ENCODE measurements at regions not wholly inside any gene's neighbourhood (a gene's known extent, or its start where the extent isn't known, plus 50 kb on each side); places are given as distances from the start of the nearest gene placed in this dataset.

GRCh38 chr4:128639541-128640270 lies 169.8 kb upstream of the JADE1 start:
- Histone ChIP-seq H3K4me1 (ENCODE audit: control insufficient read depth, insufficient read depth, low read length) (no peaks in the 10 kb centered on the region), H3K27ac (ENCODE audit: low read length) (no peak overlapping the region), H3K4me3 (ENCODE audit: low read depth in 2 of 2, low read length in 2 of 2) (no peak overlapping the region), H3K9me3 (ENCODE audit: control insufficient read depth, insufficient read depth, low read depth, low read length) (no peaks in the 10 kb centered on the region), H3K36me3 (ENCODE audit: control insufficient read depth, insufficient read depth, low read length) (no peaks in the 10 kb centered on the region), H3K27me3 (ENCODE audit: control insufficient read depth, insufficient read depth, low read length) (no peaks in the 10 kb centered on the region)
- no peak for TF ChIP-seq TCF7L2 (IDR thresholded peaks at IDR 0.05; ENCODE audit: low read depth, low read length)
- TF ChIP-seq POLR2AphosphoS5 (IDR thresholded peaks at IDR 0.05; ENCODE audit: low read depth, low read length), result no peak
- no peak for TF ChIP-seq REST (IDR thresholded peaks at IDR 0.05; ENCODE audit: insufficient read depth in 1 of 2, low read depth in 2 of 2, low read length in 1 of 2)
- TF ChIP-seq SIN3A (IDR thresholded peaks at IDR 0.05; ENCODE audit: borderline replicate concordance, insufficient read depth, low read depth, low read length), result no peak
- no peak for TF ChIP-seq CTCF (IDR thresholded peaks at IDR 0.05)
- in situ Hi-C loops (cut with HindIII; ENCODE audit: low pct_unique_long_range_greater_than_20kb, low sequenced_read_pairs), result no loop called here
- ATAC-seq (no peak), DNase-seq (ENCODE audit: low read depth, low spot score) (no peak)
- intact Hi-C loops (cut with micrococcal nuclease; ENCODE audit: unreplicated experiment), result no loop called here
- BruUV-seq (replicated peaks), result no TSS peak
- POLR2A ChIA-PET, result no interaction called here
- CTCF ChIA-PET, result no interaction called here

GRCh38 chr4:128636906-128637305 lies 172.6 kb upstream of the JADE1 start:
- TF ChIP-seq TCF7L2 (IDR thresholded peaks at IDR 0.05; ENCODE audit: low read depth, low read length) (no peak), POLR2AphosphoS5 (IDR thresholded peaks at IDR 0.05; ENCODE audit: low read depth, low read length) (no peak), REST (IDR thresholded peaks at IDR 0.05; ENCODE audit: insufficient read depth in 1 of 2, low read depth in 2 of 2, low read length in 1 of 2) (no peak), SIN3A (IDR thresholded peaks at IDR 0.05; ENCODE audit: borderline replicate concordance, insufficient read depth, low read depth, low read length) (no peak), CTCF (IDR thresholded peaks at IDR 0.05) (no peak)
- no TSS peak for BruUV-seq (replicated peaks)
- ATAC-seq (no peak), DNase-seq (ENCODE audit: low read depth, low spot score) (no peak)
- H3K27ac ChIP-seq (ENCODE audit: low read length), result no peak overlapping the region
- no peaks in the 10 kb centered on the region for H3K4me1 ChIP-seq (ENCODE audit: control insufficient read depth, insufficient read depth, low read length)
- H3K4me3 ChIP-seq (ENCODE audit: low read depth in 2 of 2, low read length in 2 of 2), result no peak overlapping the region
- POLR2A ChIA-PET, result no interaction called here
- H3K9me3 ChIP-seq (ENCODE audit: control insufficient read depth, insufficient read depth, low read depth, low read length), result no peaks in the 10 kb centered on the region
- in situ Hi-C loops (cut with HindIII; ENCODE audit: low pct_unique_long_range_greater_than_20kb, low sequenced_read_pairs), result no loop called here
- intact Hi-C loops (cut with micrococcal nuclease; ENCODE audit: unreplicated experiment), result no loop called here
- H3K27me3 ChIP-seq (ENCODE audit: control insufficient read depth, insufficient read depth, low read length), result no peaks in the 10 kb centered on the region
- CTCF ChIA-PET, result no interaction called here
- no peaks in the 10 kb centered on the region for H3K36me3 ChIP-seq (ENCODE audit: control insufficient read depth, insufficient read depth, low read length)
